HEK293 (cell line): ENCODE measurements at regions not wholly inside any gene's neighbourhood (a gene's known extent, or its start where the extent isn't known, plus 50 kb on each side); places are given as distances from the start of the nearest gene placed in this dataset.

Experiments
- CTCF ChIP-seq: fragments of 450-650 bp; formaldehyde crosslinking; IDR thresholded peaks from 2 replicates; pipeline ENCODE4 v1.5.1; 2016; ENCODE audit warnings: missing biosample characterization, missing genetic modification characterization
- REST ChIP-seq: fragments of 450-650 bp; formaldehyde crosslinking; IDR thresholded peaks from 2 replicates; pipeline ENCODE4 v1.5.1; 2016; ENCODE audit warnings: missing biosample characterization, missing genetic modification characterization
- ZBTB10 ChIP-seq: fragments of 450-650 bp; formaldehyde crosslinking; IDR thresholded peaks from 2 replicates; pipeline ENCODE4 v1.5.1; 2016; ENCODE audit warnings: missing biosample characterization, missing genetic modification characterization
- ZNF302 ChIP-seq: fragments of 450-650 bp; formaldehyde crosslinking; IDR thresholded peaks from 2 replicates; pipeline ENCODE4 v1.5.1; 2016; ENCODE audit warnings: missing biosample characterization, missing genetic modification characterization, low read depth
- ZNF549 ChIP-seq: fragments of 450-650 bp; IDR thresholded peaks from 2 replicates; pipeline ENCODE4 v1.5.1; 2018; ENCODE audit warnings: missing biosample characterization, missing genetic modification characterization, mild to moderate bottlenecking, inconsistent platforms, moderate library complexity
- ZNF768 ChIP-seq: fragments of 450-650 bp; formaldehyde crosslinking; IDR thresholded peaks from 2 replicates; pipeline ENCODE4 v1.5.1; 2018; ENCODE audit warnings: missing biosample characterization, mild to moderate bottlenecking, missing genetic modification characterization

- no peak for TF ChIP-seq CTCF
- TF ChIP-seq ZNF549, result no peak
- TF ChIP-seq REST (tag by site-specific recombination), result no peak
- no peak for TF ChIP-seq ZBTB10 (tag by site-specific recombination)
- no peak for TF ChIP-seq ZNF768
- TF ChIP-seq ZNF302 (tag by site-specific recombination), result no peak
These were observed 55.9 kb upstream of the DIO3 start for GRCh38 chr14:101505236-101505970.
